CD8-positive, alpha-beta memory T cell (primary cell): ENCODE measurements at regions not wholly inside any gene's neighbourhood (a gene's known extent, or its start where the extent isn't known, plus 50 kb on each side); places are given as distances from the start of the nearest gene placed in this dataset.
A peak's percentile ranks its signal among the peaks of the same experiment; 100 is the strongest.

Experiments
- CTCF ChIA-PET: fragments of 350-600 bp; sonication (Branson Sonifier 250); formaldehyde crosslinking; loops from one replicate; lab custom pipeline; 2021; ENCODE audit warnings: antibody characterized with exemption; lab: Charles Lee
- POLR2A ChIA-PET: fragments of 350-600 bp; sonication (Branson Sonifier 250); formaldehyde crosslinking; loops from one replicate; lab custom pipeline; 2021; ENCODE audit warnings: antibody characterized with exemption; lab: Charles Lee
- DNase-seq, 5 donors: peaks; one replicate each; pipeline versions ENCODE4 v3.0.0 to v3.0.0-alpha.2; 2020 to 2022; ENCODE audit warnings: mixed read lengths in 1 of 5
- H3K27ac ChIP-seq: one replicate; pipeline ENCODE4 v1.7.0; 2013; ENCODE audit warnings: low read depth, mild to moderate bottlenecking, low read length, moderate library complexity
- H3K27me3 ChIP-seq: 2 replicates; pipeline ENCODE4 v1.7.0; 2013; ENCODE audit warnings: low read length, mild to moderate bottlenecking; ENCODE audit not compliant: insufficient read depth, poor library complexity, severe bottlenecking
- H3K36me3 ChIP-seq: 2 replicates; pipeline ENCODE4 v1.7.0; 2013; ENCODE audit warnings: mild to moderate bottlenecking, low read length, moderate library complexity; ENCODE audit not compliant: insufficient read depth
- H3K4me1 ChIP-seq: 2 replicates; pipeline ENCODE4 v1.7.0; 2013; ENCODE audit warnings: mild to moderate bottlenecking, low read length, moderate library complexity; ENCODE audit not compliant: insufficient read depth
- H3K4me3 ChIP-seq: 2 replicates; pipeline ENCODE4 v1.7.0; 2013; ENCODE audit warnings: mild to moderate bottlenecking, low read length
- H3K9me3 ChIP-seq: 2 replicates; pipeline ENCODE4 v1.7.0; 2013; ENCODE audit warnings: mild to moderate bottlenecking, low read length
- H3K27ac Mint-ChIP-seq, 8 donors: one replicate each; pipeline ENCODE4 v1.8.0; 2020 to 2021; ENCODE audit warnings: mixed read lengths in 8 of 8, mild to moderate bottlenecking in 6 of 8, inconsistent platforms in 3 of 8, moderate library complexity in 3 of 8
- H3K27me3 Mint-ChIP-seq, 2 donors: one replicate each; pipeline ENCODE4 v1.8.0; 2020 to 2021; ENCODE audit warnings: mixed read lengths in 2 of 2, mild to moderate bottlenecking in 1 of 2, moderate library complexity in 1 of 2
- H3K36me3 Mint-ChIP-seq, 3 donors: one replicate each; pipeline ENCODE4 v1.8.0; 2020 to 2021; ENCODE audit warnings: mixed read lengths in 3 of 3, inconsistent platforms in 1 of 3, mild to moderate bottlenecking in 1 of 3
- H3K4me1 Mint-ChIP-seq, 3 donors: one replicate each; pipeline ENCODE4 v1.8.0; 2020 to 2021; ENCODE audit warnings: mixed read lengths in 3 of 3, inconsistent platforms in 1 of 3, mild to moderate bottlenecking in 1 of 3
- H3K4me3 Mint-ChIP-seq, 7 donors: one replicate each; pipeline ENCODE4 v1.8.0; 2020 to 2021; ENCODE audit warnings: mixed read lengths in 7 of 7, mild to moderate bottlenecking in 6 of 7, moderate library complexity in 4 of 7, inconsistent platforms in 2 of 7
- H3K9me3 Mint-ChIP-seq, 5 donors: one replicate each; pipeline ENCODE4 v1.8.0; 2020 to 2022; ENCODE audit warnings: mixed read lengths in 5 of 5, mild to moderate bottlenecking in 3 of 5, moderate library complexity in 2 of 5, inconsistent platforms in 1 of 5

- POLR2A ChIA-PET: no interaction called here
- no peaks in the 10 kb centered on the region for H3K9me3 Mint-ChIP-seq
- H3K36me3 Mint-ChIP-seq: no peaks in the 10 kb centered on the region
Measured at GRCh38 chr7:50866343-50867033, 83.8 kb upstream of the GRB10 start.

GRCh38 chr7:50865450-50865849, 82.8 kb upstream of the GRB10 start:
- H3K9me3 ChIP-seq: no peaks in the 10 kb centered on the region
- CTCF ChIA-PET: no interaction called here
- POLR2A ChIA-PET: no interaction called here
- no peak overlapping the region for H3K4me3 ChIP-seq
- no peak for DNase-seq
- no peaks in the 10 kb centered on the region for H3K9me3 Mint-ChIP-seq
- no peaks in the 10 kb centered on the region for H3K27me3 ChIP-seq
- no peak overlapping the region for H3K4me3 Mint-ChIP-seq
- no peaks in the 10 kb centered on the region for H3K36me3 Mint-ChIP-seq
- no peaks in the 10 kb centered on the region for H3K4me1 ChIP-seq
- peaks cover 6 to 14% of the 10 kb centered on the region in 2 donors for H3K27me3 Mint-ChIP-seq
- H3K36me3 ChIP-seq: no peaks in the 10 kb centered on the region
- no peak overlapping the region for H3K27ac ChIP-seq
- no peaks in the 10 kb centered on the region for H3K4me1 Mint-ChIP-seq
- H3K27ac Mint-ChIP-seq: no peak overlapping the region

More at GRCh38 chr7:50866343-50867033, 83.8 kb upstream of the GRB10 start:
- H3K27ac Mint-ChIP-seq: no peak overlapping the region
- no peaks in the 10 kb centered on the region for H3K36me3 ChIP-seq
- DNase-seq: no peak
- H3K4me1 Mint-ChIP-seq: no peaks in the 10 kb centered on the region
- no peak overlapping the region for H3K27ac ChIP-seq
- peaks cover 8 to 24% of the 10 kb centered on the region in 2 donors for H3K27me3 Mint-ChIP-seq
- no peaks in the 10 kb centered on the region for H3K4me1 ChIP-seq
- no peak overlapping the region for H3K4me3 ChIP-seq
- H3K27me3 ChIP-seq: peaks cover 3% of the 10 kb centered on the region
- H3K9me3 ChIP-seq: no peaks in the 10 kb centered on the region
- CTCF ChIA-PET: no interaction called here
- no peak overlapping the region for H3K4me3 Mint-ChIP-seq

- POLR2A ChIA-PET: no interaction called here
- no peaks in the 10 kb centered on the region for H3K36me3 Mint-ChIP-seq
- H3K4me1 Mint-ChIP-seq: no peaks in the 10 kb centered on the region
Measured at GRCh38 chr7:50864694-50865093, 82.0 kb upstream of the GRB10 start.

GRCh38 chr7:50863053-50863452, 80.4 kb upstream of the GRB10 start:
- no peak overlapping the region for H3K4me3 Mint-ChIP-seq
- H3K27me3 Mint-ChIP-seq: peaks cover 5 to 24% of the 10 kb centered on the region in 2 donors
- H3K36me3 Mint-ChIP-seq: no peaks in the 10 kb centered on the region
- Histone ChIP-seq H3K27me3 (no peaks in the 10 kb centered on the region), H3K4me3 (no peak overlapping the region), H3K9me3 (no peaks in the 10 kb centered on the region), H3K36me3 (no peaks in the 10 kb centered on the region), H3K4me1 (no peaks in the 10 kb centered on the region), H3K27ac (no peak overlapping the region)
- no peaks in the 10 kb centered on the region for H3K4me1 Mint-ChIP-seq
- H3K27ac Mint-ChIP-seq: peak overlapping the region in 1 of 8 donors; percentile 15
- ChIA-PET CTCF (no interaction called here), POLR2A (no interaction called here)
- DNase-seq: no peak
- no peaks in the 10 kb centered on the region for H3K9me3 Mint-ChIP-seq

More at GRCh38 chr7:50864694-50865093, 82.0 kb upstream of the GRB10 start:
- H3K4me3 Mint-ChIP-seq: no peak overlapping the region
- H3K9me3 ChIP-seq: no peaks in the 10 kb centered on the region
- no peaks in the 10 kb centered on the region for H3K4me1 ChIP-seq
- H3K27ac ChIP-seq: no peak overlapping the region
- DNase-seq: no peak
- CTCF ChIA-PET: no interaction called here
- H3K36me3 ChIP-seq: no peaks in the 10 kb centered on the region
- no peaks in the 10 kb centered on the region for H3K27me3 ChIP-seq
- H3K4me3 ChIP-seq: no peak overlapping the region
- peaks cover 6 to 13% of the 10 kb centered on the region in 2 donors for H3K27me3 Mint-ChIP-seq
- no peaks in the 10 kb centered on the region for H3K9me3 Mint-ChIP-seq
- no peak overlapping the region for H3K27ac Mint-ChIP-seq

GRCh38 chr7:50862302-50862701, 79.6 kb upstream of the GRB10 start:
- H3K4me3 Mint-ChIP-seq: no peak overlapping the region
- H3K27me3 Mint-ChIP-seq: peaks cover 1 to 21% of the 10 kb centered on the region in 2 donors
- POLR2A ChIA-PET: no interaction called here
- H3K27ac Mint-ChIP-seq: no peak overlapping the region
- Histone ChIP-seq H3K36me3 (no peaks in the 10 kb centered on the region), H3K4me1 (no peaks in the 10 kb centered on the region), H3K9me3 (no peaks in the 10 kb centered on the region), H3K27me3 (no peaks in the 10 kb centered on the region), H3K4me3 (no peak overlapping the region), H3K27ac (no peak overlapping the region)
- H3K36me3 Mint-ChIP-seq: no peaks in the 10 kb centered on the region
- DNase-seq: no peak
- H3K4me1 Mint-ChIP-seq: no peaks in the 10 kb centered on the region
- no peaks in the 10 kb centered on the region for H3K9me3 Mint-ChIP-seq
- CTCF ChIA-PET: interaction anchor here (1.2 kb wide), 1 partner anchor 14 kb away, joined by 3 read pairs; no protein-coding TSS in a partner anchor

- Mint-ChIP-seq H3K27me3 (peaks cover 3 to 22% of the 10 kb centered on the region in 2 donors), H3K4me3 (no peak overlapping the region), H3K4me1 (no peaks in the 10 kb centered on the region), H3K9me3 (no peaks in the 10 kb centered on the region), H3K27ac (no peak overlapping the region), H3K36me3 (no peaks in the 10 kb centered on the region)
- Histone ChIP-seq H3K4me3 (no peak overlapping the region), H3K27ac (no peak overlapping the region), H3K27me3 (no peaks in the 10 kb centered on the region), H3K36me3 (no peaks in the 10 kb centered on the region), H3K9me3 (no peaks in the 10 kb centered on the region), H3K4me1 (no peaks in the 10 kb centered on the region)
- no peak for DNase-seq
- CTCF ChIA-PET: no interaction called here
- POLR2A ChIA-PET: no interaction called here
Measured at GRCh38 chr7:50860598-50860997, 77.9 kb upstream of the GRB10 start.

- Mint-ChIP-seq H3K36me3 (no peaks in the 10 kb centered on the region), H3K4me1 (no peaks in the 10 kb centered on the region), H3K27me3 (peaks cover 3 to 22% of the 10 kb centered on the region in 2 donors), H3K27ac (no peak overlapping the region), H3K4me3 (no peak overlapping the region), H3K9me3 (no peaks in the 10 kb centered on the region)
- Histone ChIP-seq H3K4me1 (no peaks in the 10 kb centered on the region), H3K4me3 (no peak overlapping the region), H3K9me3 (no peaks in the 10 kb centered on the region), H3K36me3 (no peaks in the 10 kb centered on the region), H3K27me3 (no peaks in the 10 kb centered on the region), H3K27ac (no peak overlapping the region)
- POLR2A ChIA-PET: no interaction called here
- DNase-seq: no peak
- CTCF ChIA-PET: no interaction called here
Measured at GRCh38 chr7:50860174-50860573, 77.5 kb upstream of the GRB10 start.

- H3K9me3 Mint-ChIP-seq: no peaks in the 10 kb centered on the region
- no peak overlapping the region for H3K4me3 ChIP-seq
- no peak overlapping the region for H3K27ac ChIP-seq
- DNase-seq: no peak
- no peak overlapping the region for H3K4me3 Mint-ChIP-seq
- H3K4me1 ChIP-seq: no peaks in the 10 kb centered on the region
- H3K27me3 ChIP-seq: no peaks in the 10 kb centered on the region
- no peaks in the 10 kb centered on the region for H3K4me1 Mint-ChIP-seq
- ChIA-PET POLR2A (no interaction called here), CTCF (no interaction called here)
- peaks cover 3 to 22% of the 10 kb centered on the region in 2 donors for H3K27me3 Mint-ChIP-seq
- H3K9me3 ChIP-seq: no peaks in the 10 kb centered on the region
- no peak overlapping the region for H3K27ac Mint-ChIP-seq
- no peaks in the 10 kb centered on the region for H3K36me3 ChIP-seq
- no peaks in the 10 kb centered on the region for H3K36me3 Mint-ChIP-seq
Measured at GRCh38 chr7:50858528-50859245, 76.0 kb upstream of the GRB10 start.
